GM19455 (cell line): ENCODE measurements at regions not wholly inside any gene's neighbourhood (a gene's known extent, or its start where the extent isn't known, plus 50 kb on each side); places are given as distances from the start of the nearest gene placed in this dataset.

ENCODE experiments used
- ATAC-seq: cut with Tn5 transposase; IDR thresholded peaks from one replicate; pipeline ENCODE4 v1.9.1; 2021; ENCODE audit not compliant: unreplicated experiment

DNA sequence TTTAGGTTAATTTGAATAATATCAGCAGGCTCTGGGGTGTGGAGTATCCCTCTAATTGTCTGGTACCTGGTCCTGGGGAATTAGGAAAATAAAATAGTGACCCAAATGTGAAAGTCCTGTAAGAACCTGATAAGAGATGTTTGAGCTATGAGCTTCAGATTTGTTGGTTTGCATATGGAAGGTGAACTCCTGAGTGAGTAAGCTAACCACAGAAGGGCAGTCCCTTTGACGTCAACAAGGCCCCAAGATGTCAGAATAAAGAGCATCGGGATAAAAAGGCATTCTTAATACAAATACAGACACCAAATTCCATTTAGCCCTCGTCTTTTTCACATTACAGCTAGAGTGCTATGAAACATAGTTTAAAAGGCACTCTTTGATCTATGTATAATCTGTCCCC is 1366.3 kb upstream of the TMEFF2 start:
- no peak for ATAC-seq

GRCh38 chr2:193556766-193557470 is 1362.2 kb upstream of the TMEFF2 start:
- no peak for ATAC-seq

DNA sequence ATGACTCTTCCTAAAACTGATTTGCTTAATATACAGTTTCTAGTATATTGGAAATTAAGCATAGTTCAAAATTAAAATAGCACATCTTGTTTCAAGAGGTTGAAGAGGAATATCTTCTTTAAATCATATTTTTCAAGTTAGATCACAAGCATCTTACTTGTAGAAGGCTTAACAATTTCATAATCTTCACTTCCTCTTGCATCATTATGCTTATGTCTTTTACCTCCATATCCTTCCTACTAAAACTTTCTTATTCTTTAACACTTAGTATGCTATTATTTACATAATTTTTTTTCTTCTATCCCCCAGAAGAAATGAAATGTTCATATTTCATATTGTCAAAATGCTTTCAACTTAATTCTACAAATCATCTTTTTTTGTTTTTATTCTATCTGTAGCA is 1354.9 kb upstream of the TMEFF2 start:
- no peak for ATAC-seq

- ATAC-seq = no peak
These were observed 1348.0 kb upstream of the TMEFF2 start for GRCh38 chr2:193542762-193543161.

DNA sequence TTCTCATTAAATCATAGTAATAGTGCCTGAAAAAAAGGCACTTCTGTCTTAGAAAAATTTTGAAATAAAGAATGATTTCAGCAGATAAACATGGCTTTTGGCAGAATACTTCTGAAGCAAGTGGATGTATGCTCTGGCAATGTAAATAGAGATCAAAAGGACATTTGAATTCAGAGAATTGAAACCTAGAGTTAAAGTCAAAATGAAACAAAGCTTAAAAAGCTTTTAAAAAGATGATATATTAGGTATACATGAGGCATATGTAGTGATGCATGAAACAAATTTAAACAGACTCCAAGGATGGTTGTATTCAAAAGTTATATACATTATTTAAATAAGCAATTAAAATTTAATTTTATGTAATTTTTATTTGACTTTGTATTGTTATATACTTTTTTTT is 1344.5 kb upstream of the TMEFF2 start:
- no peak for ATAC-seq

- no peak for ATAC-seq
These were observed 1343.3 kb upstream of the TMEFF2 start for GRCh38 chr2:193538061-193538460.

DNA sequence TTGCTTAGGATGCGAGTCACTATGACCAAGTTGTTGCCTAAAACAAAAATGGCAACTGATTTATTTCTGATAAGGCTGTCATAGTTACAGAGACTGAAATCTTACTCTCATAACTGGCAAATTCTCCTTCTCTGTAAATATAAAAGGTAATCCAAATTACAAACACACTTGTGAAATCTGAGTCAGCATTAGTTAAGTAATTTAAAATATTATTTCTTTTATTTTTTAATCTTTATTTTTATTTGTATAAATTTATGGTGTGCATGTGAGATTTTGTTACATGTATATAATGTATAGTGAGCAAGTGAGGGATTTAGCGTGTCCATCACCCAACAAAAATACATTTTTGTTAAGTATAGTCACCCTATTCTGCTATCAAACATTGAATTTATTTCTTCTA is 1342.8 kb upstream of the TMEFF2 start:
- no peak for ATAC-seq

DNA sequence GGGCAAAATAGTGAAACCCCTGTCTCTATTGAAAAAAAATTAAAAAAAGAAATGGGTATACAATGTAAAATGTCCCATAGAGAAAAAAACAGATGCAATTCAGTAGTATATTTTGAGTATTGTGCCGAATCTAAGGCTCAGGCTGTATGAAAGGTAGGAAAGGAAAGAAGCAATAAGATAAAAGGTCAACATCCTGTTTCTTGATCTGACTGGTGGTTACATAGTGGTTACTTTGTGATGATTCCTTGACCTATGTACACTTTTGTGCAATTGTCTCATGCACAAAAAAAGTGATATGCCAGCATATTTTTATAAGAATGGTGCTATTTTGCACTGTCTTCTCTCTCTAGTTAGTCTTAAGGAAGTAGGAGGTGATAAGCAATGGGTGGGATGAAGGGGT is 1333.7 kb upstream of the TMEFF2 start:
- no peak for ATAC-seq

DNA sequence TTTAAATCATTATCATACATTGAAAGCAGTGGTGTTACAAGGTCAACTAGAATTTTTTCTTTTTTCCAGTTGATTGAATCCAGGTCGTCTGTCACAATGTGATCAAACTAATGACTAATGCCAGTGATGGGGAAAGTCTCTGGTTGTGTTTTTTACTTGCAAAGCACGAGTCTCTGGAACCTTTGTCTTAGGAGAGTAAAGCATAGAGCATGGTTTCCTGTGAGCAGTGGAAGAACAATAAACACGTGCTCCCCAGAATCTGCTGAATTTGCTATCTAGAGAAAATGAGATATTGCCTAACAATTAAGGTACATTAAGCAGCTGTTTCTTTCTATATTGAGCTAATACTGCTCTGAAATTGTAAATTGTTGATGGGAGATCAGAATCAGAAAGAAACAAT is 1332.4 kb upstream of the TMEFF2 start:
- no peak for ATAC-seq

DNA sequence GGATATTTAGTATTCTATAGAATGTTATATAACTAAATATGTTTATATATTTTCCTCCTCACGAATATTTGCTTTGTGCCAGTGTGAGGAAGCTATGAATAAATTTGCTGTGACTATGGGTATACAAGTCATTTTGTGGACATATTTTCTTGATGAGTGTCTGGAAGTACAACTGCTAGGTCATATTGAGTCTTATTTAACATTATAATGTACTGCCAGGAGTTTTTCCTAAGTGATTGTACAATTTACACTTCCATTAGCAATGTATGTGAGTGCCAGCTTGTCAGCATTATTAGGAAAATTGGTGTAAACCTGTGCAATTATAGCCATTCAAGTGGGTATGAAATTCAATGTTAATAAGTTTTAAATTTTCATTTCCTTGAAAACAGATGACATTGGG is 1328.9 kb upstream of the TMEFF2 start:
- ATAC-seq = no peak

DNA sequence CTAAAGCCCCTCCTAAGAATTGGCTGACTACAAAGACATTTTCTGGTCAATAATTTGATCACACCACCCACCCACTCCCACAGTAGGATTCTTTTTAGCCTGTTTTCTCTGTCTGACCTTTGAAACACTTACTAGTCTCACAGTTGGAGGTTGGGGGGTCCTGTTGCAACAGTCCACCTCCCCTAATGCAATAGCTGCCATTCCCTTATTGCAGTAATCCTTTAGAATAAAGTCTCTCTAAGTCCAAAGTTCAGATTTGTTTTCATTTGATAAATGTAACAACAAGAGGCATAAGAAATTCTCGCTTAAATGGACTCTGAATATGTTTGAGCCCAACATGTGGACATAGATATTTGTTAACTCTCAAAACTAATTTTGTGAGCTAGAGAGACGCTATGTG is 1326.8 kb upstream of the TMEFF2 start:
- no peak for ATAC-seq

DNA sequence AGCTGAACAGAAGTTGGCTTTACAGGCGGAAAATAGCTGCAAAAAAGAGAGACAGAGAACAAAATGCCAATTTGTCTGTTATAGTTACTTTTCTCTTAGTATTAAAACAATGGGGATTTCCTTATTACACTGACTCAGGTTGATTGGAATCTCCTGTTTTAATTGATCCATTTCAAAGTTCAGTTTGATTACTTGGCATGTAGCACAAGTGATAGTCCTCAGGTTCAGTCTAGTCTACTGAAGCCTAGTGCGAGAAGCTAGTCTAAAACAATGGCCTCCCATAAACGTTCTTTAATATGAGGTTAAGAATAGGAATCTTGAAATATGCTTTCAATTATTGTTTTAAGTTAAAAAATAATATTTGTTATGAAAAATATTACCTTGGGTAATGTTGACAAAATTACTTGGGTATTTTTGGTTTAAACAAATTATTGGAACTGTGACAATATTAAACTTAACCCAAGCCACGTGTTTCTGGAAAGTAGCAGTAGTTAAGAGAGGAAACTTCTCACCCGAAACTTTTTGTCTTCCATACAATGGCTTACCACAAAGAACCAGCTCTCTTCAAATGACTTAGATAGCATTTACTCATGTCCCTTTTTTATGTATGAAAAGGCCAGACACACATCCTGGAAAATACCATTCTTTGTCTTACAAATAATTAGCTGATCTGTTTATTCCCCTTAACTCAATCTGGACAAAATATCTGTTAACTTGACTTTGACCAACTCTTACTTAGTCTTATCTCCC is 1326.2 kb upstream of the TMEFF2 start:
- no peak for ATAC-seq

DNA sequence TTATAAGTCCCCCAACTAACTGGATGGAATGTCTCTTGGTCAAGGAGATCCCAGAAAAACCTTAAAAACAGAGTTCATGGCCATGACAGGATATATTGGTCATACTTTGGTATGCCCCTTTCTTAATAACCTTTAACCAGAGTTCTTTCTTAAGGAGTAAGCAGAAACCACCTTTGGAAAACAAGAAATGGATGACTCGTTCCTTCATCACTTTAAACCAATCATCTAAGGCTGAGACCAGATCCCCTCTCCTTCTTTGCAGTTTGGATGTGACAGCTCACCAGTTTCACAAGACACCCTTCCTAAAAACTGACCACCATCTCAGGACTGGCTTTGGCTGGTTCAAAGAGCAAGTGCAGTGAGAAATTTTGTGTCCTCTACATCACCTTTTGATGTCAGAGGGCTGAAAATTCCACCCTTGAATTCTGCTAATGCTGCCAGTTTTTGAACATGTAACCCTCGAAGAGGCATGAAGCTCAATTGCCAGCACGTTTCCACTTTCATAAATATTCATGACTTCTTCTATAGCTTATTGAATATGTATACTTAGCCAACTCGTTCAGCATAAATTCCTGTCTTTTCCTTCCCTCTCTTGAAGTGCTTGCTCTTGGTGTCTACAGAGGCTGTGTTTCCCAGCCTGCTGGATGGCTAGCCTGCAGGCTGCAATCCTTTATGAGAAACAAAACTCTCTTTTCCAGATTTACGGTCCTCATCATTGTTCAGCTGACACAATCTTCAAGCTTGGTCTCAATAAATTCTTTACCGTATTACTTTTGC is 1323.5 kb upstream of the TMEFF2 start:
- no peak for ATAC-seq

- no peak for ATAC-seq
These were observed 1322.9 kb upstream of the TMEFF2 start for GRCh38 chr2:193517615-193518014.

- no peak for ATAC-seq
These were observed 1311.3 kb upstream of the TMEFF2 start for GRCh38 chr2:193506035-193506434.

DNA sequence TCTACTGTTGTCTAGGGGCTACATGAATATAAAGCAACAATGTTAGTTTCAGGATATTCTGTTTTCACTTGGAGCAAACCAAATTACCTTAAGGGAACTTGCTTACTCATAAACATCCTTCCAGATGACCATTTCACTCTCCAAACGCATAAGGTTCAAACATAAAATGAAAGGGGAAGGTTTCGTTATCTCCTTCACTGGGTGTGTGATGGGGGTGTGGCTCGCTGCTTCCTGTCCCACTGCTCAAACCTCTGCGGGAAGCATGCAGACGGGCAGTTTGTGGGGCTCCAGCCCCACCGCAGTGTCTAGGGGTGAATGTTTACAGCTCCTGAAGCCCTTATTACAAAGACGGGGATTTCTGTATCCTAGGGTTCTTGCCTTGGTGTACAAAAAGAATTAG is 1310.9 kb upstream of the TMEFF2 start:
- ATAC-seq = no peak

DNA sequence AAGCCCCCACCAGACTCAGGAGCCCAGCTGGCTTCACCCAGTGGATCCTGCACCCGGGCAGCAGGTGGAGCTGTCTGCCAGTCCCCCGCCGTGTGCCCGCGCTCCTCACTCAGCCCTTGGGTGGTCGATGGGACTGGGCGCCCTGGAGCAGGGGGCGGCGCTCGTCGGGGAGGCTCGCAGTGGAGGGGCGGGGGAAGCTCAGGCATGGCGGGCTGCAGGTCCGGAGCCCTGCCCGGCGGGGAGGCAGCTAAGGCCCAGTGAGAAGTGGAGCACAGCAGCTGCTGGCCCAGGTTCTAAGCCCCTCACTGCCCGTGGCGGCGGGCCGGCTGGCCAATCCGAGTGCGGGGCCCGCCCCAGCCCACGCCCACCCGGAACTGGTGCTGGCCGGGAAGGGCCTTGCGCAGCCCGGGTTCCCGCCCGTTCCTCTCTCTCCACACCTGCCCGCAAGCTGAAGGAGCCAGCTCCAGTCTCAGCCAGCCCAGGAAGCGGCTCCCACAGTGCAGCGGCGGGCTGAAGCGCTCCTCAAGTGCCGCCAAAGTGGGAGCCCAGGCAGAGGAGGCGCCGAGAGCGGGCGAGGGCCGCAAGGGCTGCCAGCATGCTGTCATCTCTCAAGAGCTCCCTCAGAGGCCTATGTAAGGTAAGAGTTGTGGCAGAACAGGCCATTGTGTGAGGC is 1307.8 kb upstream of the TMEFF2 start:
- no peak for ATAC-seq

DNA sequence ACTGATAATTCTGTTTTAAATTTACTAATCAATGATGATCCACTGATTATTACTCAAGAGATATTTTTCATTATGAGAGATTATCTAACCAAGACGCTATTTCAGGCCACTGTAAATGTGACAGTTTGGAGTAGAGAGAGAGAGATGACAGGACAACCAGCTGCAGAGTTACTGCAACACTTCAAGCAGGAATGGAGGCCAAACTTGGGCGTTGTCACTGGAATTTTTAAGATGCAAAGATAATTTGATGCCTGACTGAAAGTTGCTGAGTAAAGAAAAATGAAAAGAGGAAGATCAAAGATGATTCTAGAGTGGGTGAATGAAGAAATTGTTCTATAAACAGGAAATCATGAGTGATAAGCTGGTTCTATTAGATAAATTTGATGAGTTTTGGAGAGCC is 1302.1 kb upstream of the TMEFF2 start:
- ATAC-seq = no peak

DNA sequence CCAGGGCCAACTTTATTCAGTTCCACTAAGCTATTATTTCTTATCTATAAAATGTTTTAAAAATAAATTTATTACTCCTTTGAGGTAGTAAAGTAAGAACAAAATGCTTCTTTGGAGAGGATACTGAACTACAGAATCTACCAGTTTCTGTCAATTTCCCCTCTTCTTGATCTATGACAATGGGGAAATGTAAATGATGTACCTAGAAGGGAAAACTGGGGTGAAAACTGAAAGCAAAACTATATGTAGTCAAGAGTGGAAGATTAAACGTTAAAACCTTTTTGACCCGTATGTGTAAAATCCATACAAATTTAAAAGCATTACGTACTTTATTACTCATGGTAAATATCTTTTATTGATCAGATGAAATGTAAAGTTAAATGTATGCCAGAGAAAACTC is 1287.8 kb upstream of the TMEFF2 start:
- ATAC-seq = no peak

DNA sequence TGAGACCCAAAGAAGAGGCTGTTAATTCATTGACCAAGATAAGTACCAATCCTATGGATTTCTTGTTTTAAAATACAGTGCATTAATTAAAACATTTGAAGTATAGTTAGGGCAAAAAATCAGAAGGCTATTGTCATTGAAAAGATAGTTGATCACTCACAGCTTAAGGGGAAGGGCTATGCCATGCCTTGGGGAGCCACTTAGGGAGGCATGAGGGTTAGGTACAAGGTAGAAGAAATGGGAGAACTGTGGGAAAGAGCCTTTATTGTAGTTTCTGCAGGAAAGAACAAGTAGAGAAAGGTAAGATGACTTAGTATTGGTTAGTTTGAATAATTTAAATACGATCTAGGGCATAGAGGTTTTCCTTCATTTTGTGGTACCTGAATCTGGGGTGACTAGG is 1285.5 kb upstream of the TMEFF2 start:
- ATAC-seq = no peak

GRCh38 chr2:193476171-193476800 is 1281.6 kb upstream of the TMEFF2 start:
- ATAC-seq = no peak
